ENCODE measurements at regions not wholly inside any gene's neighbourhood (a gene's known extent, or its start where the extent isn't known, plus 50 kb on each side); places are given as distances from the start of the nearest gene placed in this dataset.

- no peak for DNase-seq (ENCODE audit: insufficient read length)
- FAIRE-seq: no peak
- no peak for TF ChIP-seq TAF1 (IDR thresholded peaks at IDR 0.05; ENCODE audit: borderline replicate concordance, low read depth, low read length)
- no peak for TF ChIP-seq POLR2A (IDR thresholded peaks at IDR 0.05; ENCODE audit: low read depth, low read length)
- TF ChIP-seq POLR2AphosphoS5 (IDR thresholded peaks at IDR 0.05; ENCODE audit: low read depth, low read length): no peak
Measured at GRCh38 chr16:85983606-85984230, 84.8 kb downstream of the IRF8 start.

GRCh38 chr16:85984231-85984880 is 85.4 kb downstream of the IRF8 start:
- FAIRE-seq (peak; percentile 76), DNase-seq (ENCODE audit: insufficient read length) (no peak)
- TF ChIP-seq POLR2AphosphoS5 (IDR thresholded peaks at IDR 0.05; ENCODE audit: low read depth, low read length) (no peak), POLR2A (IDR thresholded peaks at IDR 0.05; ENCODE audit: low read depth, low read length) (no peak), TAF1 (IDR thresholded peaks at IDR 0.05; ENCODE audit: borderline replicate concordance, low read depth, low read length) (no peak)

DNA sequence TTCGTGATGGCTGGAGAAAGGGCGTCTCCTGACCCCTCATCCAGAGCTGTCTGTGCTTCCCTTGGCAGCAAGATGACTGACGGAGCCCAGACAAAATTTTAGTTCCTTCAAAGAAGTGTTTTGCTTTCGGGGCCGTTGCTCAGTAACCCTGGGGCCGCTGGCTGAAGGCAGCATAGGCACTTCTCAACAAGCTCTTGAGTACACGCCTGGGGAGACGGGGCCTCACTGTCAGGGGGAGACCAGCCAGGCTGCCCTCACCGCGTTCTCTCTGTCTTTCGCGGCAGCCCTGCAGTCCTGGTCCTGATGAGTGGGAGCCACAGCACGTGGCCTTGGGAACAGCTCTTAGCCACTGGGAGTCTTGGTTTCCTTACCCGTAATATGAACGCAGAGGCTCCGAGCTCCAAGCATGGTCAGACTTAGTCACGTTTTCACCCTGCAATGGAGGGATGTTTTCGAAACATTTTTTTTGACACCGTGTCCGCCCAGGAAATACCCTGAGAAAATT is 86.0 kb downstream of the IRF8 start:
- TF ChIP-seq TAF1 (IDR thresholded peaks at IDR 0.05; ENCODE audit: borderline replicate concordance, low read depth, low read length): no peak
- no peak for TF ChIP-seq POLR2AphosphoS5 (IDR thresholded peaks at IDR 0.05; ENCODE audit: low read depth, low read length)
- no peak for TF ChIP-seq POLR2A (IDR thresholded peaks at IDR 0.05; ENCODE audit: low read depth, low read length)
- no peak for DNase-seq (ENCODE audit: insufficient read length)
- FAIRE-seq: peak; percentile 69

DNA sequence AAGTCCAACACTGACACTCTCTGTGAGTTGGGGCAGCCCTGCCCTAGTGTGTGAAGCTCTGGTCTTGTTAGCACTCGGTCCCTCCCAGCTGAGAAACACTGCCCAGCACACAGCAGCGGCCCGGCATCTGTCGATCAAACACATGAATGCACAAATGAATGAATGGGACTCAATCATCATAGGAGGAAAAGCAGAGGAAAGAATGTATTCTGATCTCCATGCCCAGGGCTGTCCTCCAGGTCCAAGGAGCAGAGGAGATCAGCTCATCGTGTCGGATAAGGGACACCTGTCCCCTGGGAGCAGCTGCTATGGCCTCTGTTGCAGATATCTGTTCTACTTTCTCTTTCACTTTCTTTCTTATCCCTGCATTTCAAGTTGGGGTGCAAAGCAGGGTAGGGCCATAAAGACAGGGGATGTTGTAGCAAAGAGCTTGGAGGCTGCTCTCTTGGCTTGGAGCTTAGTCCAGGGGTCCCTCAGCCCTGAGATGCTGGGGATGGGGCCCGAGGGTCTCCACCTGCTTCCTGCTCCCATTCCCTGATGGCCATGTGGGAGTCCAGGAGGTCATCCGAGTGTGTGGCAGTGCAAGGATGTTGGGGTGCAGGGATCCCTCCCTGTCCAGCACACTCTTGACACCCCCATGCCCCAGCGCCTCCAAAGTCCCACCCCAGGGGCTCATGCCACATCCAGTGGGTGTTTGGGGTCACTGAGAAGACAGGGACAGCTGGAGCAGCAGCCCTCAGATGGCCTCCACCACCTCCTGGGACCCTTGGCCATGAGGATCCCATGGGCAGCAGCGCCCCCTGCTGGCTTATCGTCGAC is 88.2 kb downstream of the IRF8 start:
- DNase-seq (ENCODE audit: insufficient read length): peak; percentile 71
- peak; percentile 87 for FAIRE-seq
- no peak for TF ChIP-seq POLR2AphosphoS5 (IDR thresholded peaks at IDR 0.05; ENCODE audit: low read depth, low read length)
- no peak for TF ChIP-seq TAF1 (IDR thresholded peaks at IDR 0.05; ENCODE audit: borderline replicate concordance, low read depth, low read length)
- TF ChIP-seq POLR2A (IDR thresholded peaks at IDR 0.05; ENCODE audit: low read depth, low read length): no peak

DNA sequence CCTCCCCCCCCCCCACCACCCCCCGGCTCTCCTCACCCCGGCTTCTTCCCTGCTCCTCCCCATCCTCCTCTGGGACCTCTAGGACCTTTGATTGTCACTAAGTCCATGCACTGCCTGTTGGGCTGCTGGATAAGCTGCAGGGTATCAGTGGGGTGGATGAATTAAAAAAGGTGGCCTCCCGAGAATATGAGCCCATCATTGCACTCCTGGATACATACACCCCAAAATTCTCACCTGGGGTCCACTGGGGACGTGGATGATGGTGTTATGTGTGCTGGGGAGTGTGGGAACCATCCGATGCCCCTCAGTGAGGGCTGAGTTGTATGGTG is 88.8 kb downstream of the IRF8 start:
- no peak for TF ChIP-seq TAF1 (IDR thresholded peaks at IDR 0.05; ENCODE audit: borderline replicate concordance, low read depth, low read length)
- TF ChIP-seq POLR2AphosphoS5 (IDR thresholded peaks at IDR 0.05; ENCODE audit: low read depth, low read length): no peak
- no peak for TF ChIP-seq POLR2A (IDR thresholded peaks at IDR 0.05; ENCODE audit: low read depth, low read length)
- DNase-seq (ENCODE audit: insufficient read length) (no peak), FAIRE-seq (no peak)

GRCh38 chr16:85988306-85988705 is 89.3 kb downstream of the IRF8 start:
- DNase-seq (ENCODE audit: insufficient read length): no peak
- FAIRE-seq: no peak
- TF ChIP-seq POLR2A (IDR thresholded peaks at IDR 0.05; ENCODE audit: low read depth, low read length) (no peak), TAF1 (IDR thresholded peaks at IDR 0.05; ENCODE audit: borderline replicate concordance, low read depth, low read length) (no peak), POLR2AphosphoS5 (IDR thresholded peaks at IDR 0.05; ENCODE audit: low read depth, low read length) (no peak)

DNA sequence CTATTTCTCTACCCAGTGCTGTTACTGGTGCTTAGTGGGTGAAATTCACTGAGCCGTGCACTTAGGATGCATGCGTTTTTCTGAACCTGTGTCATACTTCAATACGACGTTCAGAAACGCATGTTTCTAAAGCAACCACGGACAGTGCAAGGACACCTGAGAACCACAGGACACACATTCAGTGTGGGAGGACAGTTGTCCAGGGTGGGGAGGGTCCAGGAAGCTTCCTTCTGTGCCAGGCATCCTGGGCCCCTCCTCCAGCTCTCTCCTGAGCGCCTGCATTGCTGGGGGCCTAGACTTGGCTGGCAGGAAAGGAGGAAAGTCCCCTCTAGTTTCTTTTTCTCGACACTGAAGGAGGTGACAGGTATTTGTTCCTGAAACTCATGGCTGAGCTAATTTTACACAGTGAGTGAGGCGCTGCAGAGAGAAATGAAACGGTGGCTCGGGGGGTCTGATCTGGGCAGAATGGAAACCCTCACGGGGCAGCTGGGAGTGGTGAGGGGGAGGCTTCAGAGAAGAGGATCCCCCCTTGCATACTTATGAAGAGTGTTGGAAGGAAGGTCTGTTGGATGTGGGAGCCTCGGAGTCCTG is 89.9 kb downstream of the IRF8 start:
- no peak for DNase-seq (ENCODE audit: insufficient read length)
- FAIRE-seq: peak; percentile 96
- peak; percentile 46; the same call in 1 of the 2 replicates for TF ChIP-seq POLR2A (IDR thresholded peaks at IDR 0.05; ENCODE audit: low read depth, low read length)
- TF ChIP-seq POLR2AphosphoS5 (IDR thresholded peaks at IDR 0.05; ENCODE audit: low read depth, low read length): no peak

DNA sequence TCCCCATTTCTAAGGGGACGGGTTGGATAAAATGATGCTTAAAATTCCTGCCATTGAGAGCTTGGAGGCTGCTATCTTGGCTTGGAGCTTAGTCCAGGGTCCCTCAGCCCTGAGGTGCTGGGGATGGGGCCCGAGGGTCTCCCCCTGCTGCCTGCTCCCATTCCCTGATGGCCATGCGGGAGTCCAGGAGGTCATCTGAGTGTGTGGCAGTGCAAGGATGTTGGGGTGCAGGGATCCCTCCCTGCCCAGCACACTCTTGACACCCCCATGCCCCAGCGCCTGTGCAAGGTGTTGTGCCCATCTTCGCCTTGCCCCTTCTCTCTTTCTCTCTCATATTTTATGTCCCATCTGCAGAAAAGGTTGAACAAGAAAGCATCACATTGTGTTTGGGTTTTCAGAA is 90.4 kb downstream of the IRF8 start:
- no peak for FAIRE-seq
- DNase-seq (ENCODE audit: insufficient read length): no peak
- TF ChIP-seq POLR2A (IDR thresholded peaks at IDR 0.05; ENCODE audit: low read depth, low read length) (no peak), POLR2AphosphoS5 (IDR thresholded peaks at IDR 0.05; ENCODE audit: low read depth, low read length) (no peak), TAF1 (IDR thresholded peaks at IDR 0.05; ENCODE audit: borderline replicate concordance, low read depth, low read length) (no peak)

GRCh38 chr16:85989863-85990643 is 91.1 kb downstream of the IRF8 start:
- DNase-seq (ENCODE audit: insufficient read length) (no peak), FAIRE-seq (no peak)
- no peak for TF ChIP-seq POLR2A (IDR thresholded peaks at IDR 0.05; ENCODE audit: low read depth, low read length)
- TF ChIP-seq POLR2AphosphoS5 (IDR thresholded peaks at IDR 0.05; ENCODE audit: low read depth, low read length): no peak
- no peak for TF ChIP-seq TAF1 (IDR thresholded peaks at IDR 0.05; ENCODE audit: borderline replicate concordance, low read depth, low read length)

DNA sequence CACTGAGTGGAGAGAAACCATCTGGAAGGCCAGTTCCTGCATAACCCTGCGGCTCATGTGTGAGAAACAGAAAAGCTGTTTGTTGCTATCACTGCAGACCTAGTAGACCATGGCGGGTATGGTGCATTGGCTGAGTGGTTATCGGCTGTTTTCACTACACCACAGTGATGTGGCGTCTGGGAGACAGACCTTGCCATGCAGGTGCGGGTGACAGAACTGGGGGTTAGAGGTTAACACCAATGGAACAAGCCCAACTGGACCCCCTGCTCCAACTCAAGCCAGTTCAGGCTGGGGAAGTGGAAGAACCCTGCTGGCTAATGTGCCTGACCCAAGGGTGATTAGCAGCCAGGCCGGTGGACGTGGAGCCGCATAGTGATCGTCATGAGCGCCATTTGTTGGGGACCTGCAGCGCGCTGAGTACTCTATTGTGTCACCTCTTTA is 91.9 kb downstream of the IRF8 start:
- no peak for TF ChIP-seq TAF1 (IDR thresholded peaks at IDR 0.05; ENCODE audit: borderline replicate concordance, low read depth, low read length)
- no peak for TF ChIP-seq POLR2A (IDR thresholded peaks at IDR 0.05; ENCODE audit: low read depth, low read length)
- TF ChIP-seq POLR2AphosphoS5 (IDR thresholded peaks at IDR 0.05; ENCODE audit: low read depth, low read length): no peak
- peak; percentile 90 for FAIRE-seq
- no peak for DNase-seq (ENCODE audit: insufficient read length)
